Keratinocyte (primary cell): ENCODE measurements at regions not wholly inside any gene's neighbourhood (a gene's known extent, or its start where the extent isn't known, plus 50 kb on each side); places are given as distances from the start of the nearest gene placed in this dataset.

Source experiments
- DNase-seq: peaks from one replicate; pipeline ENCODE4 v3.0.0-alpha.2; 2011; ENCODE audit warnings: low read depth, missing footprints, low spot score
- FAIRE-seq: peaks from 2 replicates; lab custom pipeline; 2011; peaks lifted over from hg19 to GRCh38; lab: Jason Lieb, UNC
- H2AFZ ChIP-seq: 2 replicates; pipeline ENCODE4 v1.6.0; 2012; ENCODE audit warnings: low read length, control low read depth, inconsistent platforms; ENCODE audit not compliant: control insufficient read depth
- H3K27ac ChIP-seq: 2 replicates; pipeline ENCODE4 v1.5.1; 2011; ENCODE audit warnings: low read length; ENCODE audit not compliant: control insufficient read depth, insufficient read depth
- H3K27me3 ChIP-seq: 3 replicates; pipeline ENCODE4 v1.6.0; 2011; ENCODE audit warnings: low read length; ENCODE audit not compliant: control insufficient read depth, insufficient read depth; ENCODE audit errors: extremely low read depth
- H3K36me3 ChIP-seq, 2 experiments: 2 replicates in 1 of 2; 3 replicates in 1 of 2; pipeline ENCODE4 v1.5.1; 2011; ENCODE audit warnings: low read length in 2 of 2, mild to moderate bottlenecking in 1 of 2; ENCODE audit not compliant: control insufficient read depth in 2 of 2, insufficient read depth in 2 of 2; ENCODE audit errors: extremely low read depth in 1 of 2
- H3K4me1 ChIP-seq: 3 replicates; pipeline ENCODE4 v1.5.1; 2011; ENCODE audit warnings: low read length; ENCODE audit not compliant: control insufficient read depth, insufficient read depth; ENCODE audit errors: extremely low read depth
- H3K4me2 ChIP-seq: 3 replicates; pipeline ENCODE4 v1.6.0; 2011; ENCODE audit warnings: low read depth, low read length; ENCODE audit not compliant: control insufficient read depth, insufficient read depth; ENCODE audit errors: extremely low read depth
- H3K4me3 ChIP-seq, 3 experiments: fragments of 200-600 bp in 1 of 3; sonication (generic) in 1 of 3; 2 replicates in 2 of 3; 3 replicates in 1 of 3; pipeline ENCODE4 v1.5.1; 2011 to 2016; ENCODE audit warnings: low read length in 3 of 3, mild to moderate bottlenecking in 3 of 3, control low read depth in 2 of 3, inconsistent platforms in 1 of 3, low read depth in 1 of 3, mixed read lengths in 1 of 3, mixed run types in 1 of 3, moderate library complexity in 1 of 3; ENCODE audit not compliant: control insufficient read depth in 2 of 3, insufficient read depth in 2 of 3; ENCODE audit errors: extremely low read depth in 1 of 3
- H3K79me2 ChIP-seq: 2 replicates; pipeline ENCODE4 v1.6.0; 2012; ENCODE audit warnings: low read length; ENCODE audit not compliant: control insufficient read depth, insufficient read depth
- H3K9ac ChIP-seq: 3 replicates; pipeline ENCODE4 v1.6.0; 2011; ENCODE audit warnings: low read length; ENCODE audit not compliant: control insufficient read depth, insufficient read depth; ENCODE audit errors: extremely low read depth
- H3K9me1 ChIP-seq: 3 replicates; pipeline ENCODE4 v1.6.0; 2011; ENCODE audit warnings: low read length; ENCODE audit not compliant: control insufficient read depth, insufficient read depth; ENCODE audit errors: extremely low read depth
- H3K9me3 ChIP-seq: 2 replicates; pipeline ENCODE4 v1.5.1; 2012; ENCODE audit warnings: low read depth, low read length; ENCODE audit not compliant: control insufficient read depth
- H4K20me1 ChIP-seq: 3 replicates; pipeline ENCODE4 v1.6.0; 2011; ENCODE audit warnings: low read length; ENCODE audit not compliant: control insufficient read depth, insufficient read depth; ENCODE audit errors: extremely low read depth
- EZH2 ChIP-seq: IDR thresholded peaks from one replicate; pipeline ENCODE4 v1.6.1; 2012; ENCODE audit warnings: inconsistent platforms, mild to moderate bottlenecking, low read length, moderate library complexity
- dilution Hi-C: fragments of 300-500 bp; cut with MboI; formaldehyde crosslinking; loops from one replicate; pipeline ENCODE4 v1.7.0; 2020; ENCODE audit warnings: low sequenced_read_pairs; ENCODE audit not compliant: extremely low pct_ligation_motif_present
- TF ChIP-seq, protein P1 (sequence below), 3 experiments: IDR thresholded peaks in 1 of 3; conservative IDR thresholded peaks in 1 of 3; optimal IDR thresholded peaks in 1 of 3; 2 replicates in 2 of 3; 3 replicates in 1 of 3; pipeline versions ENCODE3 to v1.5.1; 2011; ENCODE audit warnings: low read length in 3 of 3, mild to moderate bottlenecking in 3 of 3, moderate library complexity in 2 of 3, control low read depth in 1 of 3, inconsistent platforms in 1 of 3; ENCODE audit not compliant: insufficient read depth in 2 of 3; ENCODE audit errors: extremely low read depth in 1 of 3

DNA sequence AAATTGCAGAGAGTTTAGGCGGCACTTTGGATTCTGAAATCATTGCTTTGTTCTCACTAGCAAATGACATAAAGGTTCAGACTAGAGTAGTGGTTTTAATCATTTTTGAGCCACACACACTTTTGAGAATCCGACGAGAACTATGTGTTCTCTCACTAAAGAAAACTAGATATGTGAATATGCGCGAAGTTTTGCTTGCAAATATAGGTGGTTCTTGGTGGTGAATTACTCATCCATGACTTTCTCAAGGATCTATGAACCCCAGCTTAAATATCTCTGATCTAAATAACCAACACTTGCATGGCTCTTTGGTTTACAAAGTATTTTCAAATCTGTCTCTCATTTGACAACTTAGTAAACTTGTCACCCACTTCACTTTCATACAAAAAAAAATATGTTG, 54.8 kb downstream of the NOG start:
- no peaks in the 10 kb centered on the region for H3K4me1 ChIP-seq
- dilution Hi-C loops: no loop called here
- no peak overlapping the region for H3K9ac ChIP-seq
- H2AFZ ChIP-seq: no peak overlapping the region
- H3K27me3 ChIP-seq: no peaks in the 10 kb centered on the region
- no peak overlapping the region for H3K27ac ChIP-seq
- no peak overlapping the region for H3K4me2 ChIP-seq
- TF ChIP-seq, protein P1, sequence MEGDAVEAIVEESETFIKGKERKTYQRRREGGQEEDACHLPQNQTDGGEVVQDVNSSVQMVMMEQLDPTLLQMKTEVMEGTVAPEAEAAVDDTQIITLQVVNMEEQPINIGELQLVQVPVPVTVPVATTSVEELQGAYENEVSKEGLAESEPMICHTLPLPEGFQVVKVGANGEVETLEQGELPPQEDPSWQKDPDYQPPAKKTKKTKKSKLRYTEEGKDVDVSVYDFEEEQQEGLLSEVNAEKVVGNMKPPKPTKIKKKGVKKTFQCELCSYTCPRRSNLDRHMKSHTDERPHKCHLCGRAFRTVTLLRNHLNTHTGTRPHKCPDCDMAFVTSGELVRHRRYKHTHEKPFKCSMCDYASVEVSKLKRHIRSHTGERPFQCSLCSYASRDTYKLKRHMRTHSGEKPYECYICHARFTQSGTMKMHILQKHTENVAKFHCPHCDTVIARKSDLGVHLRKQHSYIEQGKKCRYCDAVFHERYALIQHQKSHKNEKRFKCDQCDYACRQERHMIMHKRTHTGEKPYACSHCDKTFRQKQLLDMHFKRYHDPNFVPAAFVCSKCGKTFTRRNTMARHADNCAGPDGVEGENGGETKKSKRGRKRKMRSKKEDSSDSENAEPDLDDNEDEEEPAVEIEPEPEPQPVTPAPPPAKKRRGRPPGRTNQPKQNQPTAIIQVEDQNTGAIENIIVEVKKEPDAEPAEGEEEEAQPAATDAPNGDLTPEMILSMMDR (optimal IDR thresholded peaks at IDR 0.05 in 1 of 3, IDR thresholded peaks at IDR 0.05 in 1 of 3, conservative IDR thresholded peaks at IDR 0.05 in 1 of 3; ENCODE audit: extremely low read depth in 1 of 3, insufficient read depth in 2 of 3, low read length in 3 of 3): no peak
- TF ChIP-seq EZH2: no peak
- no peak for FAIRE-seq
- no peaks in the 10 kb centered on the region for H3K79me2 ChIP-seq
- H3K9me3 ChIP-seq: no peaks in the 10 kb centered on the region
- H3K36me3 ChIP-seq: no peaks in the 10 kb centered on the region
- no peak overlapping the region for H3K4me3 ChIP-seq
- no peak for DNase-seq
- no peaks in the 10 kb centered on the region for H4K20me1 ChIP-seq
- no peaks in the 10 kb centered on the region for H3K9me1 ChIP-seq

DNA sequence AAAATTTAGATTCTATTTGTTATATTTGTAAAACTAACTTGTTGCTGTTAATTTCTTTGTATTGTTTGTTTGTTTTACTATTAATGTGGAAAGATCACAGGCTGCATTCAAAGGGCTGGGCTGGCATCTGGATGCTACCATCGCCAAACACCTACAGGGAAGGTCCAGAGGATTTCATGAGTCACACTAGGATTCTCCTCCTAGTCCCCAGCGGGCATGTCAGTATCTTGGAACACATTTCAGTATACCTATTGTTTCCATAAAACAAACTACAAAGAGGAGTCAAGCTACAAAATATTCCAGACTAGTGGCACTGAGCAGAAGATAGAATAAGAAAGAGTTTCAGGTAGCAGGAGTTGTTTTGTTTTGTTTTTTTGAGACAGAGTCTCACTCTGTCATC, 55.3 kb downstream of the NOG start:
- no peak overlapping the region for H2AFZ ChIP-seq
- H3K9me3 ChIP-seq: no peaks in the 10 kb centered on the region
- DNase-seq (no peak), FAIRE-seq (peak; percentile 48)
- dilution Hi-C loops: no loop called here
- no peaks in the 10 kb centered on the region for H3K79me2 ChIP-seq
- H3K4me1 ChIP-seq: no peaks in the 10 kb centered on the region
- TF ChIP-seq, protein P1 (optimal IDR thresholded peaks at IDR 0.05 in 1 of 3, IDR thresholded peaks at IDR 0.05 in 1 of 3, conservative IDR thresholded peaks at IDR 0.05 in 1 of 3; ENCODE audit: extremely low read depth in 1 of 3, insufficient read depth in 2 of 3, low read length in 3 of 3): no peak
- no peak for TF ChIP-seq EZH2
- no peaks in the 10 kb centered on the region for H3K9me1 ChIP-seq
- no peak overlapping the region for H3K4me2 ChIP-seq
- no peak overlapping the region for H3K9ac ChIP-seq
- H3K36me3 ChIP-seq: no peaks in the 10 kb centered on the region
- H3K27ac ChIP-seq: no peak overlapping the region
- no peak overlapping the region for H3K4me3 ChIP-seq
- H3K27me3 ChIP-seq: no peaks in the 10 kb centered on the region
- no peaks in the 10 kb centered on the region for H4K20me1 ChIP-seq
